Lung (tissue), 11 donors: ENCODE measurements at regions not wholly inside any gene's neighbourhood (a gene's known extent, or its start where the extent isn't known, plus 50 kb on each side); places are given as distances from the start of the nearest gene placed in this dataset.

Experiments
- ATAC-seq: fragments of 200-7000 bp; cut with Tn5 transposase; one replicate; pipeline ENCODE4 v1.9.1; 2020; ENCODE audit warnings: moderate number of reproducible peaks; ENCODE audit not compliant: insufficient read depth, low FRiP score
- DNase-seq, 3 donors: peaks; one replicate each; pipeline ENCODE4 v3.0.0-alpha.2; 2013 to 2017
- H3K27ac ChIP-seq, 2 donors: one replicate each; pipeline ENCODE4 v1.5.1; 2013; ENCODE audit warnings: mild to moderate bottlenecking in 2 of 2, moderate library complexity in 2 of 2, control low read depth in 1 of 2, inconsistent platforms in 1 of 2, low read depth in 1 of 2, low read length in 1 of 2
- H3K27me3 ChIP-seq, 3 donors: one replicate each; pipeline ENCODE4 v1.5.1; 2013; ENCODE audit warnings: low read length in 2 of 3; ENCODE audit not compliant: control insufficient read depth in 3 of 3, insufficient read depth in 3 of 3
- H3K36me3 ChIP-seq, 4 donors: one replicate each; pipeline ENCODE4 v1.5.1; 2013; ENCODE audit warnings: low read length in 4 of 4, mild to moderate bottlenecking in 1 of 4, moderate library complexity in 1 of 4; ENCODE audit not compliant: control insufficient read depth in 4 of 4, insufficient read depth in 4 of 4
- H3K4me1 ChIP-seq, 5 donors: one replicate each; pipeline ENCODE4 v1.5.1; 2013; ENCODE audit warnings: low read length in 5 of 5, mild to moderate bottlenecking in 2 of 5, moderate library complexity in 1 of 5; ENCODE audit not compliant: control insufficient read depth in 5 of 5, insufficient read depth in 5 of 5
- H3K4me3 ChIP-seq: one replicate; pipeline ENCODE4 v1.5.1; 2013; ENCODE audit warnings: mild to moderate bottlenecking, control low read depth, moderate library complexity
- H3K9ac ChIP-seq, 2 donors: one replicate each; pipeline ENCODE4 v1.5.1; 2013; ENCODE audit warnings: low read length in 2 of 2, control low read depth in 1 of 2; ENCODE audit not compliant: insufficient read depth in 1 of 2
- H3K9me3 ChIP-seq, 4 donors: one replicate each; pipeline ENCODE4 v1.5.1; 2013; ENCODE audit warnings: low read length in 3 of 4, mild to moderate bottlenecking in 1 of 4, moderate library complexity in 1 of 4; ENCODE audit not compliant: control insufficient read depth in 4 of 4, insufficient read depth in 3 of 4
- WGBS, 2 donors: extraction: QIAGEN DNeasy Blood & Tissue Kit; methylation state at CpG; one replicate each; pipeline ENCODE4 v1.1.7; 2013; 5-methylcytosine and 5-hydroxymethylcytosine counted together
- TF ChIP-seq, protein P1 (sequence below): IDR thresholded peaks from 2 replicates; pipeline ENCODE4 v1.5.1; 2012; ENCODE audit warnings: mild to moderate bottlenecking; ENCODE audit errors: control extremely low read depth, extremely low read depth
- donor health status: control.
- donor health status: control.
- donor health status: Bipolar disorder and iron deficiency.
- donor health status: healthy.
- donor health status: DM: yes; HTN: yes; CAD: no.

DNA sequence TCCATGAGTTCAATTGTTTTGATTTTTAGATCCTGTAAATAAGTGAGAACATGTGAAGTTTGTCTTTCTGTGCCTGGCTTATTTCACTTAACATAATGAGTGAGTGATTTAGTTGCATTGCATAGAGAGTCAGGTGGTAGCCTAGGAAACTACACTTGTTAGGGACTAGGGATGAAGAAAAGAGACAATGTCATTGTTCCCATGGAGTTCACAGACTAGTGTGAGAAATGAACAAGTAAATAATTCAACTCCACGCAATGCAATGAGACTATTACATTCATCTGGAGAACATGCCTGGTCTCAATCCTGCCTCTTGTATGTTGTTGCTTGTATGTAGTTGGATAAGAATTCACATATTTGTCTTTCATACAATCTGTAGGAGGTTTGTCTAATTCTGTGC is 76.3 kb upstream of the B3GAT2 start:
- 95 to 97% methylated on average over 1 of the region's 1 CpG for WGBS, 2 donors
- ATAC-seq: no peak
- H3K36me3 ChIP-seq: no peaks in the 10 kb centered on the region
- peaks cover 0 to 33% (median 5%) of the 10 kb centered on the region in 5 donors for H3K4me1 ChIP-seq
- H3K4me3 ChIP-seq: no peak overlapping the region
- TF ChIP-seq, protein P1, sequence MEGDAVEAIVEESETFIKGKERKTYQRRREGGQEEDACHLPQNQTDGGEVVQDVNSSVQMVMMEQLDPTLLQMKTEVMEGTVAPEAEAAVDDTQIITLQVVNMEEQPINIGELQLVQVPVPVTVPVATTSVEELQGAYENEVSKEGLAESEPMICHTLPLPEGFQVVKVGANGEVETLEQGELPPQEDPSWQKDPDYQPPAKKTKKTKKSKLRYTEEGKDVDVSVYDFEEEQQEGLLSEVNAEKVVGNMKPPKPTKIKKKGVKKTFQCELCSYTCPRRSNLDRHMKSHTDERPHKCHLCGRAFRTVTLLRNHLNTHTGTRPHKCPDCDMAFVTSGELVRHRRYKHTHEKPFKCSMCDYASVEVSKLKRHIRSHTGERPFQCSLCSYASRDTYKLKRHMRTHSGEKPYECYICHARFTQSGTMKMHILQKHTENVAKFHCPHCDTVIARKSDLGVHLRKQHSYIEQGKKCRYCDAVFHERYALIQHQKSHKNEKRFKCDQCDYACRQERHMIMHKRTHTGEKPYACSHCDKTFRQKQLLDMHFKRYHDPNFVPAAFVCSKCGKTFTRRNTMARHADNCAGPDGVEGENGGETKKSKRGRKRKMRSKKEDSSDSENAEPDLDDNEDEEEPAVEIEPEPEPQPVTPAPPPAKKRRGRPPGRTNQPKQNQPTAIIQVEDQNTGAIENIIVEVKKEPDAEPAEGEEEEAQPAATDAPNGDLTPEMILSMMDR: no peak
- H3K27me3 ChIP-seq: no peaks in the 10 kb centered on the region
- DNase-seq: no peak
- H3K27ac ChIP-seq: no peak overlapping the region
- no peaks in the 10 kb centered on the region for H3K9me3 ChIP-seq
- H3K9ac ChIP-seq: no peak overlapping the region

DNA sequence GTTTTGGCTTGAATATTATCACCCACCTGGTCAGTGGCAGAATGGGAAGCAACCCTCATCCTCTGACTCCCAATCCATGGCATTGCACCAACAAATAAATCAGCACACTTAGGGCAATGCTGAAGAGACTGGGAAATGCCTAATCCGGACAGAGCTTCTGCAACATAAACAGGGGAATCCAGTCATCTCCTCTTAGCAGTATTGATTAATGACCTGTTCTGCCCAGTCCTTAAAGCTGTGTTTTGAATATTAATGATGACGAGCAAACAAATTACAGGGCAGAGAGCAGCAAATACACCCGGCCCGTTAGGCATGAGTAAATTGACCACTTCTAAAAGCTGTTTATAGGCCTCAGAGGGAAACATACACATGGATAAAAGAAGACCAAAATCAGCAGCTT is 77.0 kb upstream of the B3GAT2 start:
- Histone ChIP-seq H3K9me3 (no peaks in the 10 kb centered on the region), H3K9ac (no peak overlapping the region), H3K4me3 (no peak overlapping the region), H3K27ac (no peak overlapping the region), H3K27me3 (no peaks in the 10 kb centered on the region), H3K36me3 (no peaks in the 10 kb centered on the region), H3K4me1 (peaks cover 0 to 35% (median 9%) of the 10 kb centered on the region in 5 donors)
- ATAC-seq: no peak
- TF ChIP-seq, protein P1: no peak
- DNase-seq: no peak
- WGBS, 2 donors: 49 to 67% methylated on average over 4 of the region's 4 CpGs

DNA sequence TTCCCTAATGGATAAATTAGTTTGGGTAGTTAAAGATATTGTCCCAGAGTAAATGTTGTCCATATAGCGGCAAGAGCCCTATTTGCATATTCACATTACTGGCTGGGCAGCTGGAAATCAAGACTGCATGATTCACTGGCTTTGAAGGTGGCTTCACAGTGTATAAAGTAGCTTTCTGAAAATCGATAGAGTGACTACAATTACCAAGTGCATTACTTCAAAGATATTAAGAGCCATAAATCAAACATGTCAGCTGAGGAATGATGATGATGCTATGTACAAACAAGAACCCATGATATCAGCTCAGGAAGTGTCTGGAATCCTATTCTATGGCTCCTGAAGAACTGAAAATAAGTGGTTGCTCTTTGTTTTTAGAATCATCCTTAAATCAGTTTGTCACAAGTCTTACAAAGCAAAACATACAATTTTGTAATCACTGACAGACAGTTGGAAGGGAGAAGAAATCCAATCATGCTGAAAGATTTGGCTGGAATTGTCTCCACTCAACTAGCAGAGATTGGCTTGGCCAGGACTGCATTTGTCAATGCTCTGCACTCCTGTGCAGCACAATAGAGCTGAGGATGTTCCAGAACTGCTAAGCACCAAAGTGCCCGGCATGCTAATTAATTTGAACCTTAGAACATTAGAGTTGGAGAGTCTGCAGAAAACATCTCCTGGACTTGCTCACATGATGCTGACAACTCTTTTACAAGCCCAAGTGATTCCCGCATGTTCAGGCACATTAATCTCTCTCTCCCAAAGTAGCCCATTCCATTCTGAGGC is 77.9 kb upstream of the B3GAT2 start:
- Histone ChIP-seq H3K4me1 (peaks cover 0 to 39% (median 9%) of the 10 kb centered on the region in 5 donors), H3K9ac (no peak overlapping the region), H3K36me3 (no peaks in the 10 kb centered on the region), H3K27me3 (no peaks in the 10 kb centered on the region), H3K9me3 (no peaks in the 10 kb centered on the region), H3K27ac (no peak overlapping the region), H3K4me3 (no peak overlapping the region)
- whole genome bisulfite sequencing, 2 donors: 85 to 87% methylated on average over 4 of the region's 4 CpGs
- DNase-seq: no peak
- TF ChIP-seq, protein P1: no peak
- no peak for ATAC-seq

DNA sequence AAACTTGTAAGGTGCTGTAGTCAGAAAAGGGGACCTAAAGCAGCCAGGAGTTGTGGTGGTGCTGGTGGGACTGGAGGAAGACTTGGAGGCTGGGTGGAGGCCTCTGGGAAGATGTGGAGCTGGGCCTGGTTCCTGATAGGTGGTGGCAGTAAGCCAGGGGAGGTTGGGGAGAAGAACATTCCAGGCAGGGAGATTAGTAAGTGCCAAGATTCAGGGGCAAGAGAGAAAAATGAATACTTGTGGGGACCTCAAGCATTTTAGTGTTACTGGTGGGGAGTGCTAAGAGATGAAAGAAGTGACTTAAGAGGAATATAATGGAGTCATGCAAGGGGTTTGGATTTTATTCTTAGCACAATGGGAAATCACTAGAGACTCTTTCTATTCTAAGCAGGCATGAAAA is 79.0 kb upstream of the B3GAT2 start:
- TF ChIP-seq, protein P1: no peak
- Histone ChIP-seq H3K36me3 (no peaks in the 10 kb centered on the region), H3K9ac (no peak overlapping the region), H3K27me3 (no peaks in the 10 kb centered on the region), H3K9me3 (no peaks in the 10 kb centered on the region), H3K27ac (no peak overlapping the region), H3K4me3 (no peak overlapping the region), H3K4me1 (peaks cover 0 to 42% (median 9%) of the 10 kb centered on the region in 5 donors)
- DNase-seq: no peak
- no peak for ATAC-seq
